ENCODE measurements at regions not wholly inside any gene's neighbourhood (a gene's known extent, or its start where the extent isn't known, plus 50 kb on each side); places are given as distances from the start of the nearest gene placed in this dataset.

- no peaks in the 10 kb centered on the region for H3K79me2 ChIP-seq (ENCODE audit: low read depth)
- DNase-seq (ENCODE audit: low spot score), result no peak
- peaks cover 10% of the 10 kb centered on the region for H3K9me3 Mint-ChIP-seq
- H3K4me1 ChIP-seq, result no peaks in the 10 kb centered on the region
- H3K4me2 ChIP-seq, result no peak overlapping the region
- no peaks in the 10 kb centered on the region for H3K36me3 ChIP-seq
- TF ChIP-seq EZH2 (IDR thresholded peaks at IDR 0.05), result no peak
- no peak for TF ChIP-seq CTCF (IDR thresholded peaks at IDR 0.05)
- no peak for TF ChIP-seq EZH2phosphoT487 (IDR thresholded peaks at IDR 0.05)
- no peaks in the 10 kb centered on the region for H3K36me3 Mint-ChIP-seq
- H3K27ac ChIP-seq, result no peak overlapping the region
- H3K27me3 ChIP-seq, result no peaks in the 10 kb centered on the region
- no peaks in the 10 kb centered on the region for H3F3A ChIP-seq (ENCODE audit: low read depth)
- H3K4me1 Mint-ChIP-seq, result no peaks in the 10 kb centered on the region
- H3K4me3 ChIP-seq, result no peak overlapping the region
- H3K27ac Mint-ChIP-seq, result no peak overlapping the region
- no peaks in the 10 kb centered on the region for H3K9me3 ChIP-seq (ENCODE audit: low read depth)
- H3K9ac ChIP-seq, result no peak overlapping the region
- no peaks in the 10 kb centered on the region for H4K20me1 ChIP-seq (ENCODE audit: low read depth)
- no peak overlapping the region for H3K4me3 Mint-ChIP-seq
- peaks cover 4% of the 10 kb centered on the region for H3K27me3 Mint-ChIP-seq (ENCODE audit: insufficient read depth, low read depth)
- H2AFZ ChIP-seq (replicated peaks), result no peak overlapping the region
These were observed 590.0 kb downstream of the EPHA3 start for GRCh38 chr3:89697321-89697916.

- H3K79me2 ChIP-seq (ENCODE audit: low read depth), result no peaks in the 10 kb centered on the region
- H3K9me3 ChIP-seq (ENCODE audit: low read depth), result no peaks in the 10 kb centered on the region
- no peaks in the 10 kb centered on the region for H3K4me1 ChIP-seq
- H3K27me3 Mint-ChIP-seq (ENCODE audit: insufficient read depth, low read depth), result peaks cover 4% of the 10 kb centered on the region
- H3K27ac Mint-ChIP-seq, result no peak overlapping the region
- H3K4me3 ChIP-seq, result no peak overlapping the region
- no peak overlapping the region for H3K27ac ChIP-seq
- no peak overlapping the region for H2AFZ ChIP-seq (replicated peaks)
- H3K27me3 ChIP-seq, result no peaks in the 10 kb centered on the region
- H3K4me2 ChIP-seq, result no peak overlapping the region
- TF ChIP-seq CTCF (IDR thresholded peaks at IDR 0.05) (no peak), EZH2 (IDR thresholded peaks at IDR 0.05) (no peak), EZH2phosphoT487 (IDR thresholded peaks at IDR 0.05) (no peak)
- peaks cover under 1% of the 10 kb centered on the region for H3K36me3 Mint-ChIP-seq
- H3F3A ChIP-seq (ENCODE audit: low read depth), result no peaks in the 10 kb centered on the region
- no peak overlapping the region for H3K9ac ChIP-seq
- no peak for DNase-seq (ENCODE audit: low spot score)
- H3K4me3 Mint-ChIP-seq, result no peak overlapping the region
- no peaks in the 10 kb centered on the region for H3K36me3 ChIP-seq
- H3K9me3 Mint-ChIP-seq, result peaks cover 14% of the 10 kb centered on the region
- H3K4me1 Mint-ChIP-seq, result no peaks in the 10 kb centered on the region
- no peaks in the 10 kb centered on the region for H4K20me1 ChIP-seq (ENCODE audit: low read depth)
These were observed 590.9 kb downstream of the EPHA3 start for GRCh38 chr3:89698208-89698830.

GRCh38 chr3:89699229-89699628 lies 591.8 kb downstream of the EPHA3 start:
- H2AFZ ChIP-seq (replicated peaks), result no peak overlapping the region

More at GRCh38 chr3:89699229-89699628, 591.8 kb downstream of the EPHA3 start:
- Histone ChIP-seq H3K36me3 (no peaks in the 10 kb centered on the region), H3K4me3 (no peak overlapping the region), H3K27ac (no peak overlapping the region), H3K4me1 (no peaks in the 10 kb centered on the region), H3K4me2 (no peak overlapping the region), H4K20me1 (ENCODE audit: low read depth) (no peaks in the 10 kb centered on the region), H3K9ac (no peak overlapping the region), H3F3A (ENCODE audit: low read depth) (no peaks in the 10 kb centered on the region), H3K27me3 (no peaks in the 10 kb centered on the region), H3K79me2 (ENCODE audit: low read depth) (no peaks in the 10 kb centered on the region), H3K9me3 (ENCODE audit: low read depth) (no peaks in the 10 kb centered on the region)
- no peak for TF ChIP-seq EZH2 (IDR thresholded peaks at IDR 0.05)
- no peak for TF ChIP-seq CTCF (IDR thresholded peaks at IDR 0.05)
- TF ChIP-seq EZH2phosphoT487 (IDR thresholded peaks at IDR 0.05), result no peak
- H3K27ac Mint-ChIP-seq, result no peak overlapping the region
- DNase-seq (ENCODE audit: low spot score), result no peak
- H3K4me1 Mint-ChIP-seq, result no peaks in the 10 kb centered on the region
- H3K27me3 Mint-ChIP-seq (ENCODE audit: insufficient read depth, low read depth), result peaks cover 4% of the 10 kb centered on the region
- peaks cover 20% of the 10 kb centered on the region for H3K9me3 Mint-ChIP-seq
- peaks cover 2% of the 10 kb centered on the region for H3K36me3 Mint-ChIP-seq
- H3K4me3 Mint-ChIP-seq, result no peak overlapping the region

All from neural progenitor cell (in vitro differentiated cells).